Left hindlimb (tissue), 1 donor: ENCODE measurements at regions not wholly inside any gene's neighbourhood (a gene's known extent, or its start where the extent isn't known, plus 50 kb on each side); places are given as distances from the start of the nearest gene placed in this dataset.

Experiments used
- DNase-seq: peaks from one replicate; pipeline ENCODE4 v3.0.0-alpha.2; 2018

DNA sequence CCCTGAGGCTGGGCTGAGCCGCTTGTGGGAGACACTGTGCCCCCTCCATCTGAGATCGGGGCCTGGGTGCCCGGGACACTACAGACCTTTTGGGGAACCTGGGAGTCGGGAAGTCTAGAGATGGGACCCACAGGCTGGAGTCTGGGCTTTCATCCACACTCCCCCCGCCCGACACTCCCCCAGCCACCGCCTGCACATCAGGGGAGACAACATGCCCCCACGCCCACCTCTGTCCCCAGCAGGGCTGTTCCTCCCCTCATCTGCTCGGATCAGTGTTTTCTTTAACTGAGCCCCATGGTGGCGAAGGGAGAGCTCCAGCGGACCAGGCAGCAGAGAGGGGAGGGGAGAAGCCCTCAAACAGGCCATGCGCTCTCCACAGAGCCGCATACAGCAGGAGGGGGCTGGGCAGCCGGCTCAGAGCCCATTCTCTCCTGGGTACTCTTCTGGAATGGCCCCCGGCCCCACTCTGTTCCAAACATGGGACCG, 174.7 kb downstream of the IGLL1 start:
- DNase-seq: no peak

DNA sequence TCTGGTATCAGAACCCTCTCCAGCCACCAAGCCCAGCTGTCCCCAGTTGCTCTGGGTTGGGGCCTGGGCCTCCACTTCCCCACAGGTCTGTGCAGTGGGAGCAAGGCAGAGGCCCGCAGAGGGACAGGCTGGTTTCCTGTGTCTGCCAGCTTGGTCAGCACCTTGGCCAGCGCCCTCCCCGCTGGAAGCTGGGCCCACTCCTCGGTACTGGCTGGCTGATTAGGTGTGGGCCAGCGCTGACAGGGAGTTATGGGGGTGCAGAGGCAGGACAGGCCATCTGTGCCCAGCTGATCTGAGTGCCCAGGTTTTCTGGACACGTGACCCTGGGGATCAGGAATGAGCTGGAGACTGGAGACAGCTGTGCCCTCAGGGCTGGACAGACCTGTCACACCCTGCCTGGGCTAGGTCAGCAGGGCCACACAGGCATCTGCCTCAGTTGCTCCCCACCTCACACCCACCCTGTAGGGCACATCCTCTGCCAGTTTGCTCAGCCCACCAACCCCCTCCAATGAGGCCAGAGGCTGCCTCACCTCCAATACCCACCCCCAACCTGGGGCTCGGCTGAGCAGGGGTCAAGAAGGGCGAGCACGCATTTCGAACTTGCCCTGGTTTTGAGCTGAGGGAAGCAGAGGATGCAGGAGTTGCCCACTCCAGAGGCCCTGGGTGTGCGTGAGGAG, 175.3 kb downstream of the IGLL1 start:
- peak; percentile 75 for DNase-seq

- no peak for DNase-seq
These were observed 176.1 kb downstream of the IGLL1 start for GRCh38 chr22:23403720-23404688.

GRCh38 chr22:23403152-23403719, 176.9 kb downstream of the IGLL1 start:
- DNase-seq: no peak

DNA sequence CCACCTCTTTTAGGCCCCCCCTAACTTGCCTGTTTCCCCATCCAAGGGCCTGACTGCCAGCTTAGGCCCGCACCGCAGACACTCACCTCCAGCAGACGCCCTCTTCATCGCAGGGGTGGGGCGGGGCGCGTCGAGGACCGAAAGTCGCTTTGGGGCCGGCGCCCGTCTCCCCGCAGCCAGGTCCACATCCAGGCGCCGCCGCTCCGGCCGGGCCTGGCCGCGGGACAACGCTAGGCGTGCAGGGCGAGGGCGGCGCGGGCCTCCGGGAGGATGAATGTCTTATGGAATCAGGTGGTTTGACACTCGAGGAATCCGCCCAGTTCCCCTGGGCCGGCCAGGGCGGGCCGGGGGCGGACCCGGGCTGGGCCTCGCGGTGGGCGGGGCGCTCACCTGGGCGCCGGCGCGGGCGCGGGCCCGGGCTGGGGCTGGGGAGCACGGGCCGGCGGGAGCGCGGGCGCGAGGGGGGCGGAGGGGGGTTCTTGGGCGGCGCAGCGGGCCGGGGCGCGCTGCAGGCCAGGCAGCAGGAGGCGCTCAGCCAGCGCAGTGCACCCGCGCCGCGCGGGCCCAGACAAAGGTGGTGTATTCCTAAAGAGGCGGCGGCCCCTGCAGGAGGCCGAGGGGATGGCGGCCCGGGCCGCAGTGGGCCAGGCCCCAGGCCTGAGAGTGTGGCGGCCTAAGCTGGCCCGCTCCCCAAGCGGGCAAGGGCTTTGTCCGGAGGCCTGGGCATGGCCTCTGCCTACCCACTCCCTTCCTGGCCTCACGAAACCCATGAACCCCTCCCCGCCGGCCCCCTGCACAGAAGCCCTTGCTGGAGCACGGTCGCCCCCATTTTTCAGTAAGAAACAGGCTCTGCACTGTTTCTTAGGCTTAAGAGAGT, 177.6 kb downstream of the IGLL1 start:
- no peak for DNase-seq

- DNase-seq: no peak
These were observed 178.2 kb downstream of the IGLL1 start for GRCh38 chr22:23401910-23402274.

DNA sequence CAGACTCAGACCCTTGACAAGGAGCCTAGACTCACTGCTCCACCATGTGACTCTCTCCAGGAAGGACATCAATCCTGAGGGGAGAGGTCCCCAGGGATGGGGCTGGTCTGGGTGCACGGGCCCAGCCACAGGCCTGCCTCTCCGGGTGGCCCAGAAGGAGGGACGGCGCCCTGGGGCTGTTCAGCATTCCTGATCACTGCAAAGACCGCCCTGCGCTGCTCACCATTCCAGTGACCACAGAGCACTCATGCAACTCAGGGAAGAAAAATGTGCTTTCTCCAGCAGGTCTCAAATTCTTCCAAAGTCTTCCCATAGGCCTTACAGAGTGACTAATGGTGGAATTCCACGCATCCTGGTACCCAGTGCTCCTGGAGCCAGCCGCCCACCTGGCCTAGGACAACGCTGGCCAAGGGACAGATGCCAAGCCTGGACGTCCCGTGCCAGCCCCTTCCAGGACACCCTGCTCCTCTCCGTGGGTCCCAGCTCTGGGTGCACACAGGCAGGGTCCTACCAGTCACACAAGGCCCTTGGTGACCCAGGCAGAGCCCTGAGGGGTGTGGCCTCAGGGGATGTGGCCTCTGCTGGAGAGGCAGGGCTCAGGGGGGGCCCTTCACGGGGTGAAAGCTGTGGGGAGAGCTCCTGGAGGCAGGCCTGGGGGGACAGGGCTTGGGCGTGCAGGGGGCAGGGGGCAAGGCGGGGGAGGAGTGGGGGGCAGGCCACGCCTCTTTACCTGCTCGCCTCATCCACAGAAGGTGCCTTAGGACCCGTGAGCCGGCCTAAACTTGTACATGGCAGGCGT, 178.8 kb downstream of the IGLL1 start:
- DNase-seq: no peak

DNA sequence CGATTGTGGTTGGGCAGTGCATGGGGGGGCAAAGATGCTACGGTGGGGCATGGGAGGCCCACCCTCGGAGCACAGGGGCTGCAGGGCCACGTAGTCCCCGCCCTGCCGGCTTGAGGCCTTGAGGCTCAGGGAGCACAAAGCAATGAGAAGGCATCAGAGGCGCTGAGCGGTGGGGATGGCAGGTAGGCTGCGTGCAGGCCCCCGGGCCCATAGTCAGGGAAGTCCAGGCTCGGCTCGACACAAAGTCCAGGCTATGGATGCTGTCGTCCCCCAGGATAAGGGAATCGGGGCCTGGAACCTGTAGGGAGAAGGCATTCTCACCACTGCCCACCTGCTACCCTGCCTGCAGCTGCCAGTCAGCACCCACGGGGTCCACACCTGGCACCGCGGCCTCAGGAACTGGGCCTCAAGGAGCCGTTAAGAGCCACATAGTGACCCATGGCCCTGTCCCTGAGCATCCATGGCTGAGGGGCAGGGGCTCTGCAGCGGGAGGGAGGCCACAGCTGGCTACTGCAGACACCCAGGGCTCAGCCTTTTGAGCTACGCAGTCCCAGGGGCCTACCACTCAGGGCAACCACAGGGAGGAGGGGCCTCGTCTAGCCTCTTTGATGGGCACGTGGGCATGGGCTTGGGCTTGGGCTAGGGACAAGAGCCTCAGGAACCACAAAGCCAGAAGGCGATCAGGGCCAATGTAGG, 179.7 kb downstream of the IGLL1 start:
- no peak for DNase-seq

DNA sequence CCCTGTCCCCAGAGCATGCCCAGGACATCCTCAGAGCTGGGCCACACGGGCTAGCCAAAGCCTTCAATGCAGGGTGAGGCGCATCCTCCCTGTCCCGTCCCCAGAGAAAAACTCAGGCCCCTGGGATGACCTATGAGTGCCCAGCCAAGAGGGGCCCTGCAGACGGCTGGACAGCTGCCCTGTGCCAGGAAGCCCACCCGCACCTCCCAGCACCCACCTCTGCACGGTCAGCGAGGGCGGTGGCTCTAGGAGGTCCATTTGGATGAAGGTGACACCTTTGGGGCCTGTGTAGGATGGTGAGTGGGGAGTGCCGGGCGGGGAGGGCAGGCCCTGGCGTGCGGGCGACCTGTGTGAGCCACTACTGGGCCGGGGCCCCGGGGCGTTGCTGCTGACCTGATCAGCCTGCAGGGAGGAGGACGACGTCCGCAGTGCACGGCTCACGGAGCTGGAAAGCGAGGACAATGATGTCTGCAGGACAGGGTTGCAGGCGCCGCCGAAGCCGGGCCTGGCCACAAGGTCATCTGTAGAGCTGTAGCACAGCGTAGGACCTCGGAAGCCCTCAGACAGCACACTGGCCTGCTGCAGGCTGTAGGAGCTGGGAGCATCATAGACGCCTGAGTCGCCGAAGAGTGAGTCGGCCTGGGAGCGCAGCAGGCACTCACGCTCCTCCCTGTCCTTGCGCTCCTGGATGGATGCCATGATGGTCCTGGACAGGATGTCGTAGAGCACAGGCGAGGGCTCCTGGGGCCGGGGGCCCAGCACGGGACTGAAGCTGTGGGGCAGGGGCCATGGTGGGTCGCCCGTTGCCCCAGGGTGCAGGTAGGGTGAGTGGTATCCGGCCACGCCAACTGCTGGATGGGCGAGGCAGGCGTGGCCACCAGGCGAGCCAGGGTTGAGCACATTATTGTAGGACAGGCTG, 180.5 kb downstream of the IGLL1 start:
- DNase-seq: no peak

DNA sequence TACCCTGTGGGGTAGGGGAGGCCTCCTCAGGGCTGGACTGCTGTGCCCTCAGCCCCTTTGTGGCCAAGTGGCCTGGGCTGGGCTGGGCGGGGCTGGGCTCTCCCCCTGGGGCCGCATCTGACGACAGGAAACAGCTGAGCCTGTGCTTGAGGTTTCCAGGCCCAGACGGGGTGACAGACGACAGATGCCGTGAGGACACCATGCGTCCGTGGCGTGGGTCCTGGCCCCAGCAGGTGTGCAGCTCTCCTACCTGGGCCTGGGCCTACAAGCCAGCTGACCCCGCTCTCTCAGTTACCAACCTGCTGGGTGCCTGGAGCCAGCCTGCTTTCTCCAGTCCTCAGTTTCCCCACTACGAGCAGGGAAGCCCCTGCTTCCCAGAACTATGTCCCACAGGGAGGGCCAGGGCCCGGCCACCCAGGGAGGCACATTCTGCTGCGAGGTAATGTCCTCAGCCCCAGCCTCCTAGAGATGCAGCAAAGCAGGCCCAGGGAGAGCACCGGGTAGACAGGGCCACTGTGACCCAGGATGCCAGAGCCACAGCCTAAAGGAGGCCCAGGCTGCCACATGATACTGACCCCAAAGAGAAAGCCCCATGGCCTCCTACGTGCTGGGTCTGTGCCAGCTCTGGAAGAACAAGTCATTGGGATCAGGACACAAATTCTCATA, 181.3 kb downstream of the IGLL1 start:
- no peak for DNase-seq

- DNase-seq: no peak
These were observed 182.2 kb downstream of the IGLL1 start for GRCh38 chr22:23397613-23398567.

GRCh38 chr22:23397008-23397612, 183.0 kb downstream of the IGLL1 start:
- DNase-seq: no peak

DNA sequence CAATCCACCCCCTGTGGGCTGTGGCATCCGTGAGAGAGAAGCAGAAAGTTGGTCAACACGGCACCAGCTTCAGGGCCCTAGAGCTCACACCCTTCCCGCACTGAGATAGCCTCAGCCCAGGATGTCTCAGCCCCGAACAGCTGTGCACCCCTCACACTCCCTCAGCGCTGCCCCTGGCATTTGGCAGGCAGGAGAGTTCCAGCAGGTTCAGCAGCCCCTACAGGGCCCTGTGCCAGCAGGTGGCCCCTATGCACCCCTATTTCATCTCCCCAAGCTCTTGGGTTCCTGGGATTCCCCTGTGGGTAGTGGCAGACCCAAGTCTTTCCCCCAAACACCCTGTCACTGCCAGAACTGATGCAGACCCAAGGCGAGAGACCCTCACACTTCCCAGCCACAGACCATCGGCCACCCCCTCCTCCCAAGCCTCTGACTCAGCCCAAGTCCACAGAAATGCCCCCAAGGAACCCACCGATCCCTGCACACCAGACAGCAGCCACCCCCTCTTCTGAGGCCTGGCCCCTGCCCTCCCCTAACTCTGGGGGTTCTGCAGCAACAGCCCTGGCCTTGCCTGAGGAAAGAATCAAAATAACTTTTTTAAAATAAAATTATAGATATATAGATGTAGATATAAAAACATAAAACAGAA, 183.6 kb downstream of the IGLL1 start:
- DNase-seq: no peak

DNA sequence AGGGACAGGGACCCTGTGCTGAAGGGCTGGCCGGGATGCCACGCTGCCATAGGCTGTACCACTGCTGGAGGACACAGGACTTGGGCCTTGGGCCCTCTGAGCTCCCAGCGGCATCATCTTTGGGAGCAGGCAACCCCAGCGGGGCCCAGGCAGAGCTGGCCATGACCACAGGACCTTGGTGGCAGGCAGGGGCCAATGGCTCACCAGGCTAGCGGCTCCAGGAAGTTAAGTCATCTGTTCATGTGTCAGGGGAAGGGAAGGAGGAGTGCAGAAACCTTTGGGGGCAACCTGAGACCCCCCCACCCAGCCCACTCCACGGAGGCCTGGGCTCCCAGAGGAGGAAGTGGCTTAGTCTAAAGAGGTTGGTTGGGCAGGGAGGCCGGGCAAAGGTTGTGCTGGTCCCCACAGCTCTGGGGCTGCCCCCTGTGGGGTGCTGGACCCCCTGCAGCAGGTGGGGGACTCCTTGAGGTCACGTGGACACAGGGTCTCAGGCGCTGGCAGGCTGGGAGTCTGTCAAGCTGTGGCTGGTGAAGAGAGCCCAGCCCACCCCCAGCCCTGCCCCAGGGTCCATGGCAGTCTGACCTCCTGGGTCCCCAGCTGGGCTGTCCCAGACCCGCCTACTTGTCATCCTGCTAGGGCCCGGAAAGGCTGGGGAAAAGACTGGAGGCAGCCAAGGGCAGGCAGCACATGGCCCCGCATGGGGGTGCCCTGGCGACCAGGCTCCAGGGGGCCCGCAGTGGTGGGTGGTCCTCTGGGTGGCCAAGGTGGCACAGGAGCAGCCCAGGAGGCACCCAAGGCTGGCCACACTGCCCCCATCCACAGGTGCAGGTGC, 184.3 kb downstream of the IGLL1 start:
- no peak for DNase-seq

DNA sequence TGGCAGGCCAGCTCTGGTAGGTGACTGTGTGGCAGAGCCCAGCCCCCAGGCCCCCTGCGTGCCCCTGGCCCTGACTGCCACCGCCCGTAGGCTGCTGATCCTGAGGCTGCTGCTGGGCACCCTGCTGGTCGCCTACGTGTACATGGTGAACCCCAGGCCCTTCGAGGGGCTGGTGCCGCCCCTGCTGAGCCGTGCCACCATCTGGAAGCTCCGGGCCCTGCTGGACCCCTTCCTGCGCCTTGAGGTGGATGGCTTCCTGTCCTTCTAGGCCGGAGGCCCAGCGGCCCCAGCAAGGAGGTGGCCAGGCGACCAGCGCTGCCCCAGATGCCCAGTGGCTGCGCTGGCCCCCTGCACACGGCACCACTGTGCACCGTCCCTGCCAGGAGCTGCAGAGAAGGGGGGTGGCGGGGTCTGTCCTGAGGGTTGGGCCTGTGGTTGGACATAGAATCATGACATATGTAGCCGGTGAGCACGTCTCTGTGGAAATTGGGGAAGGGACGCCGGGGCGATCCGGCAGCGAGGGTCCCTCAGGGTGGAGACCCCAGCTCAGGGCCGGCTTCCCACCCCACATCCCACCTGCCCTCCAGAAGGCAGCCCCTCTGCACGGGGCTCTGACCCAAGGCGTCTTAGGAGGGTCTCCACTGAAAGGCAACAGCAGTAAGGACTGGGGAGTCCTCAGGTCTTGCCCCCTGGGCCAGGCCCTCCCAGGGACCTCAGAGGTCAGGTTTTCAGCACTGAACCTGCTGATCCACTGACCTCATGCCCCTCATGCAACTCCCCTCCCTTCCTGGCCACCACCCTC, 185.4 kb downstream of the IGLL1 start:
- no peak for DNase-seq
